GM10266 (cell line): ENCODE measurements at regions not wholly inside any gene's neighbourhood (a gene's known extent, or its start where the extent isn't known, plus 50 kb on each side); places are given as distances from the start of the nearest gene placed in this dataset.

Source experiments
- DNase-seq: peaks from one replicate; pipeline ENCODE4 v3.0.0; 2012; ENCODE audit errors: extremely low spot score
- CTCF ChIP-seq: IDR thresholded peaks from 2 replicates; pipeline ENCODE4 v1.5.1; 2012; ENCODE audit warnings: mild to moderate bottlenecking, low read depth; ENCODE audit not compliant: control insufficient read depth, insufficient read depth; ENCODE audit errors: missing control alignments

GRCh38 chr9:28718226-28718625 lies 1144.9 kb upstream of the C9orf72 start:
- no peak for TF ChIP-seq CTCF
- DNase-seq = no peak

GRCh38 chr9:28720746-28721145 lies 1147.5 kb upstream of the C9orf72 start:
- no peak for DNase-seq
- TF ChIP-seq CTCF = no peak

- no peak for DNase-seq
- TF ChIP-seq CTCF = no peak
Measured at GRCh38 chr9:28730111-28730510, 1156.8 kb upstream of the C9orf72 start.

DNA sequence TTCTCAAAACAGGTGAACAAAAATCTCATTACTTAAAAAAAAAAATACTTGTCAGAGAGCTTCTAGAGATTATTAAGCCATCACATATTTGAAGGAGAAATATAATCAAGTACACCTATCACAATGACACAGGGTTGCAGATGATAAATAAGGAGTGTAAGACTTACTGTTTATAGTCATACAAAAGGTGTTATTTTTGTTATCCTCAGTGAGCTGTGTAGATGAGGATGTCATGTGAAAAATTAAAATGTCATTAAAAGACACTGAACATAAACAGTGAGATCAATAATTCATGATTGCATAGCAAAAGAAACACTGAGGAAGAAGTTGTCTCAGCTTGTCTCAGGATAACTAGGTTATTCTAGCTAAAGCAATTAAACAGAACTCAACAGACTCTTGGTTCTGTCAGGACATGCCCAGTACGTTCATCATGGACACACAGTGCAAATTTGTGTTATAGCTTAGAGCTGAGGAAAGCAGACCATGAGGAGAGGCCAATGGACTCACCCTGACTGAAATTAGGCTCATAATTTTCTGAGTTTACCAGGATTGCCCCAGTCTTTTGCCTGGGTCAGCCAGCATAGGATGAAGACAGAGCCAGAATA lies 1162.6 kb upstream of the C9orf72 start:
- DNase-seq = no peak
- TF ChIP-seq CTCF = no peak

- DNase-seq = no peak
- TF ChIP-seq CTCF = no peak
Measured at GRCh38 chr9:28741459-28741858, 1168.2 kb upstream of the C9orf72 start.

- no peak for DNase-seq
- TF ChIP-seq CTCF = no peak
Measured at GRCh38 chr9:28747351-28747985, 1174.2 kb upstream of the C9orf72 start.

- no peak for TF ChIP-seq CTCF
Measured at GRCh38 chr9:28750136-28750535, 1176.9 kb upstream of the C9orf72 start.

More at GRCh38 chr9:28750136-28750535, 1176.9 kb upstream of the C9orf72 start:
- DNase-seq = no peak
